Stomach (tissue), 8 donors: ENCODE measurements at regions not wholly inside any gene's neighbourhood (a gene's known extent, or its start where the extent isn't known, plus 50 kb on each side); places are given as distances from the start of the nearest gene placed in this dataset.
"Not testable (repeated sequence)": the region's sequence is repeated elsewhere in the genome, so short reads cannot be mapped to it uniquely, and the experiment has no call there.

Source experiments
- DNase-seq, 2 donors: peaks; one replicate each; pipeline versions ENCODE4 v3.0.0 to v3.0.0-alpha.2; 2013 to 2019
- H3K27ac ChIP-seq, 5 donors: fragments of 200-600 bp in 4 of 5; sonication (generic) in 4 of 5; one replicate each; pipeline ENCODE4 v1.5.1; 2013 to 2019; ENCODE audit warnings: mild to moderate bottlenecking in 1 of 5, moderate library complexity in 1 of 5
- H3K27me3 ChIP-seq, 3 donors: fragments of 200-600 bp; sonication (generic); one replicate each; pipeline ENCODE4 v1.5.1; 2017 to 2019; ENCODE audit warnings: mixed run types in 1 of 3
- H3K36me3 ChIP-seq, 4 donors: fragments of 200-600 bp; sonication (generic); 1 replicate in 3 of 4; 2 replicates in 1 of 4; pipeline ENCODE4 v1.5.1; 2016 to 2019
- H3K4me1 ChIP-seq, 4 donors: fragments of 200-600 bp; sonication (generic); one replicate each; pipeline ENCODE4 v1.5.1; 2016 to 2019
- H3K4me3 ChIP-seq, 4 donors: fragments of 200-600 bp; sonication (generic) in 3 of 4; one replicate each; pipeline ENCODE4 v1.5.1; 2016 to 2019; ENCODE audit warnings: mild to moderate bottlenecking in 1 of 4
- H3K9me3 ChIP-seq, 4 donors: fragments of 200-600 bp; sonication (generic); one replicate each; pipeline ENCODE4 v1.5.1; 2016 to 2019
- EP300 ChIP-seq: sonication (generic); formaldehyde crosslinking; IDR thresholded peaks from one replicate; pipeline ENCODE4 v1.6.1; 2017; ENCODE audit warnings: antibody characterized with exemption
- POLR2A ChIP-seq, 4 donors: fragments of 450-650 bp; IDR thresholded peaks; one replicate each; pipeline ENCODE4 v1.6.1; 2016; ENCODE audit warnings: antibody characterized with exemption in 4 of 4, control low read depth in 2 of 4, mild to moderate bottlenecking in 1 of 4, moderate library complexity in 1 of 4
- POLR2AphosphoS5 ChIP-seq, 3 donors: sonication (generic); formaldehyde crosslinking; IDR thresholded peaks; one replicate each; pipeline ENCODE4 v1.6.1; 2016; ENCODE audit warnings: antibody characterized with exemption in 3 of 3
- WGBS, 5 donors: extraction: QIAGEN DNeasy Blood & Tissue Kit in 3 of 5; methylation state at CpG; one replicate each; pipeline versions ENCODE4 v1.1.5 to v1.1.7; 2013 to 2018; 5-methylcytosine and 5-hydroxymethylcytosine counted together
- intact Hi-C: fragments of 100-400 bp; cut with DNase I; formaldehyde crosslinking; loops from one replicate; pipeline ENCODE4 v1.15.1; 2023; ENCODE audit warnings: low total_unique reads
- TF ChIP-seq, protein P1 (sequence below), 7 experiments: fragments of 450-650 bp in 4 of 7; fragments of 200-600 bp in 3 of 7; sonication (generic) in 3 of 7; IDR thresholded peaks; one replicate each; pipeline ENCODE4 v1.5.1; 2016 to 2019; ENCODE audit warnings: antibody characterized with exemption in 7 of 7, control low read depth in 2 of 7, mild to moderate bottlenecking in 1 of 7
- donor health status: healthy with polysubstance abuse.
- donor health status: Bipolar disorder and iron deficiency.
- donor health status: healthy.

DNA sequence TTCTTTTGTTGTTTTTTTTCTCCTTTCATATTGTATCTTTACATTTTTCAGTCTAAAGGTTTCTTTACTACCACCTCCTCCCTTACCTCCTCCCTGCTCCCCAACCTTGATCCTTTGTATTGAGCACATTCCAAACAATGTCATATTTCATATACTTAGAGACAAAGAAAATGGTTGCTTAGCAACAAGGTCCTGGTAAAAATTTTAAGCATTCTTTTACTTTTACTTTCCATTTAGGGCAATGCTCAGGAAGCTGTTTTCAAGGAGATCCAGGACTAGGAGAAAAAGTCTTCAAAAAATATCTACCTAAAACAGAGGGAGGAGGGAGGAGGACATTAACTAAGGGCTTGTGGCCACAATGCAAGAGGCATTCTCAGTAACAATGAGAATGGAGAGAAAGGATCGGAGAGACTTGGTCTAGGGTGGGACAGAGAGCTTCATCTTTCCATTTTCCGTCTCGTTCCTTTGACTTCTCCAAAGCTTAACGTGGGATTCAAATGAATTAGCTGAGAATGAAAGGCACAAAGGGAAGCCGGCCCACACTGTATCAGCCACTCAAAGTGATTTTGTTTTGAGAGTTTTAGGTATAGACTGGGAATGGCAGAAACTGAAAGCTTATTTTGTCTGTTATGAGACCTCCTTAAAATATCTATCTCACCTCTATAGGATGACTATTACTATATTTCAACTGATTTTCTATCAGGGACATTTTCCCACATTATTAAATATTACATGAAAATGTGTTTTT, 455.7 kb downstream of the RAB38 start:
- TF ChIP-seq, protein P1, sequence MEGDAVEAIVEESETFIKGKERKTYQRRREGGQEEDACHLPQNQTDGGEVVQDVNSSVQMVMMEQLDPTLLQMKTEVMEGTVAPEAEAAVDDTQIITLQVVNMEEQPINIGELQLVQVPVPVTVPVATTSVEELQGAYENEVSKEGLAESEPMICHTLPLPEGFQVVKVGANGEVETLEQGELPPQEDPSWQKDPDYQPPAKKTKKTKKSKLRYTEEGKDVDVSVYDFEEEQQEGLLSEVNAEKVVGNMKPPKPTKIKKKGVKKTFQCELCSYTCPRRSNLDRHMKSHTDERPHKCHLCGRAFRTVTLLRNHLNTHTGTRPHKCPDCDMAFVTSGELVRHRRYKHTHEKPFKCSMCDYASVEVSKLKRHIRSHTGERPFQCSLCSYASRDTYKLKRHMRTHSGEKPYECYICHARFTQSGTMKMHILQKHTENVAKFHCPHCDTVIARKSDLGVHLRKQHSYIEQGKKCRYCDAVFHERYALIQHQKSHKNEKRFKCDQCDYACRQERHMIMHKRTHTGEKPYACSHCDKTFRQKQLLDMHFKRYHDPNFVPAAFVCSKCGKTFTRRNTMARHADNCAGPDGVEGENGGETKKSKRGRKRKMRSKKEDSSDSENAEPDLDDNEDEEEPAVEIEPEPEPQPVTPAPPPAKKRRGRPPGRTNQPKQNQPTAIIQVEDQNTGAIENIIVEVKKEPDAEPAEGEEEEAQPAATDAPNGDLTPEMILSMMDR (IDR thresholded peaks at IDR 0.05), result no peak
- TF ChIP-seq POLR2A (IDR thresholded peaks at IDR 0.05), result no peak
- no peak for TF ChIP-seq POLR2AphosphoS5 (IDR thresholded peaks at IDR 0.05)
- no peak for TF ChIP-seq EP300
- H3K4me3 ChIP-seq, result no peak overlapping the region
- H3K9me3 ChIP-seq, result no peaks in the 10 kb centered on the region
- H3K36me3 ChIP-seq, result no peaks in the 10 kb centered on the region
- intact Hi-C loops, result no loop called here
- H3K27ac ChIP-seq, result no peak overlapping the region
- WGBS, 5 donors, result 84 to 92% (median 88%) methylated on average over 5 of the region's 5 CpGs
- H3K27me3 ChIP-seq, result no peaks in the 10 kb centered on the region
- DNase-seq, result no peak
- H3K4me1 ChIP-seq, result no peaks in the 10 kb centered on the region

DNA sequence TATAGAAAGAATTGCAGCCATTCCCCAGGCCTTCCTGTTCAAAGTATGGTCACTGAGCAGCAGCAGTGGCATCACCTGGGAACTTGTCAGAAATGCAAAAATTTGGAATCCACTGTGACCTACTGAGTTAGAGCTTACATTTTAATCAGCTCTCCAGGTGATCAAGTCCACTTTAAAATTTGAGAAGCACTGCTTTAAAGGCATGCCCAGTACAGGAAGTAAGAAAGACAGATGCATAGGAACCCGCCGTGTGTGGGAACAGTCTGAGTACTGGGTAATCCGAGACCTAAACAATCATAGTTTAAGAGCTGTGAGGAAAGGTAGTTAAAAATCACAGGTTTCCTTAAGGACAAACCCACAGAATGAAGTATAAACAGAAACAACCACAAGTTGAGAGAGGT, 462.4 kb downstream of the RAB38 start:
- Histone ChIP-seq H3K4me3 (no peak overlapping the region), H3K27me3 (no peaks in the 10 kb centered on the region), H3K36me3 (no peaks in the 10 kb centered on the region), H3K4me1 (no peaks in the 10 kb centered on the region), H3K27ac (no peak overlapping the region), H3K9me3 (no peaks in the 10 kb centered on the region)
- DNase-seq, result no peak
- TF ChIP-seq POLR2A (IDR thresholded peaks at IDR 0.05), result no peak
- TF ChIP-seq, protein P1 (IDR thresholded peaks at IDR 0.05), result no peak
- 39 to 61% (median 55%) methylated on average over 3 of the region's 3 CpGs for whole genome bisulfite sequencing, 5 donors
- intact Hi-C loops, result no loop called here

DNA sequence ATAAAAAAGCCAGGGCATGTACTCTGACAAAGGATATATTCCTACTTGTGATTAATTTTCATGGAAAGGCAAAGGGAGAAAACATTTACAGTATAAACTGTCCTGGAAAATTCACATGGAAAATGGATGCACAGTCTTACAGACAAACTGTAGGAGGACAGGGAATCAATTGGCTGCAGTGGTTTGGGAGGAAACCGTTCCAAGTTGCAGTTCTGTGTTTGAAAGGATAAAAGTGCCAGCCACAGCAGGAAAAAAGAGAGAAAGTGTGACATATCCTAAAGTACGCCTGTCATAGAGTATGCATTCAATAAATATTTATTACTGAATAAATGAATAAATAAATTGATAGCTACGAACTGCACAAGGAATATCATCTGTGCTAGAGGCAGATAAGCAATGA, 462.9 kb downstream of the RAB38 start:
- Histone ChIP-seq H3K4me3 (no peak overlapping the region), H3K9me3 (no peaks in the 10 kb centered on the region), H3K27me3 (no peaks in the 10 kb centered on the region), H3K4me1 (no peaks in the 10 kb centered on the region), H3K27ac (no peak overlapping the region), H3K36me3 (no peaks in the 10 kb centered on the region)
- WGBS, 5 donors, result 47 to 52% (median 49%) methylated on average over 3 of the region's 3 CpGs
- no peak for DNase-seq
- intact Hi-C loops, result no loop called here
- TF ChIP-seq POLR2A (IDR thresholded peaks at IDR 0.05) (no peak), EP300 (no peak), POLR2AphosphoS5 (IDR thresholded peaks at IDR 0.05) (no peak)
- TF ChIP-seq, protein P1 (IDR thresholded peaks at IDR 0.05), result no peak

DNA sequence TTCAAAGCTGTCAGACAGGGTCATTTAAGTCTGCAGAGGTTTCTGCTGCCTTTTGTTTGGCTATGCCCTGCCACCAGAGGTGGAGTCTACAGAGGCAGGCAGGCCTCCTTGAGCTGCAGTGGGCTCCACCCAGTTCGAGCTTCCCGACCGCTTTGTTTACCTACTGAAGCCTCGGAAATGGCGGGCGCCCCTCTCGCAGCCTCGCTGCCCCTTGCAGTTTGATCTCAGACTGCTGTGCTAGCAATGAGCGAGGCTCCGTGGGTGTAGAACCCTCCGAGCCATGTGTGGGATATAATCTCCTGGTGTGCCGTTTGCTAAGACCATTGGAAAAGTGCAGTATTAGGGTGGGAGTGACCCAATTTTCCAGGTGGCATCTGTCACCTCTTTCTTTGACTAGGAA, 471.7 kb downstream of the RAB38 start:
- intact Hi-C loops, result not testable (repeated sequence)

DNA sequence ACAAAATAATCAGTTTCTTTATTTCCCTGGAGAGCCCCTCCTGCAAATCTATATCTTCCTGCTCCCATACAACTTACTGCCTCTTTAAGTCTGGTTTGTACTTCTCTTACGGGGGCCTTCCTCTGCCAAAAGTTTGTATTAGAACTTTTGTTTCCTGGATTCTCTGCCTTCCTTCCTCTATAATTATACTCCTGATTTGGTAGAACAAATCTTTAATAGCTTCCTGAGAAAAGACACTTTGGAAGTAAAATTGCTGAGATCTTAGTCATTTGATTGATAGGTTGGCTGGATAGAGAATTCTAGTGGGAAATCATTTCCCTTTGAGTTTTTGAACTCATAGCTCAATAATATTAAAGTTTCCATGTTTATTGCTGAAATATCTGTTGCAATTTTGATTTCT, 499.2 kb downstream of the RAB38 start:
- H3K4me1 ChIP-seq, result no peaks in the 10 kb centered on the region
- intact Hi-C loops, result no loop called here
- H3K36me3 ChIP-seq, result no peaks in the 10 kb centered on the region
- H3K27ac ChIP-seq, result no peak overlapping the region
- H3K27me3 ChIP-seq, result no peaks in the 10 kb centered on the region
- H3K9me3 ChIP-seq, result no peaks in the 10 kb centered on the region
- TF ChIP-seq POLR2A (IDR thresholded peaks at IDR 0.05) (no peak), EP300 (no peak), POLR2AphosphoS5 (IDR thresholded peaks at IDR 0.05) (no peak)
- TF ChIP-seq, protein P1 (IDR thresholded peaks at IDR 0.05), result no peak
- no peak overlapping the region for H3K4me3 ChIP-seq
- 52 to 69% (median 63%) methylated on average over 1 of the region's 1 CpG for WGBS, 5 donors
- no peak for DNase-seq

More for the DNA sequence above, 471.7 kb downstream of the RAB38 start:
- not testable (repeated sequence) for H3K4me1 ChIP-seq, H3K27me3 ChIP-seq, H3K36me3 ChIP-seq, H3K27ac ChIP-seq, H3K4me3 ChIP-seq, DNase-seq
- 85 to 95% (median 86%) methylated on average over 12 of the region's 12 CpGs for WGBS, 5 donors
- H3K9me3 ChIP-seq, result peaks cover 0 to 16% (median 4%) of the 10 kb centered on the region in 4 donors
